ENCODE measurements at regions not wholly inside any gene's neighbourhood (a gene's known extent, or its start where the extent isn't known, plus 50 kb on each side); places are given as distances from the start of the nearest gene placed in this dataset.

- DNase-seq: no peak
These were observed 54.4 kb upstream of the KLF3 start for GRCh38 chr4:38609614-38610013.

GRCh38 chr4:38610521-38610920 is 53.5 kb upstream of the KLF3 start:
- no peak for DNase-seq

DNA sequence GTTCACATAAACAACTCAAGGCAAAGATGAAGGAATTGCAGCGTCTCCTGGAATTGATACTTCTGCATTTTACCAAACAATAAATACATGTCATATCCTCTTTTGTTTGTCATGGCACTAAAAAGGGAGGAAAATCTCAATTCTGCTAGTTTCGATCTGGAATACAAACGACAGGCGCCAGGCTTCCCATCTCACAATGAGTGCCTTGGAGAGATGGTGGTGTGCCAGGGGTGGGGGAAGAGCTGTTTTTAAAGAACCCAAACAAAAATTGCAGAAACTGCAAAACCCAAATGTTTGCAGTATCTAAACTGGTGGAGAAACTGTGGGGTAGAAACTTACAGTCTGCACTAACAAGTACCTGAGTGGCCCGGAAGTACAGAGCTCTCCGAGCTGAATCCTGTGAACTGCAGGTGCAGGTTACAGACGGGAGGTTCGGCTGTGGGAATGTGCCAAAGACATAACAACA is 53.0 kb upstream of the KLF3 start:
- DNase-seq: no peak

DNA sequence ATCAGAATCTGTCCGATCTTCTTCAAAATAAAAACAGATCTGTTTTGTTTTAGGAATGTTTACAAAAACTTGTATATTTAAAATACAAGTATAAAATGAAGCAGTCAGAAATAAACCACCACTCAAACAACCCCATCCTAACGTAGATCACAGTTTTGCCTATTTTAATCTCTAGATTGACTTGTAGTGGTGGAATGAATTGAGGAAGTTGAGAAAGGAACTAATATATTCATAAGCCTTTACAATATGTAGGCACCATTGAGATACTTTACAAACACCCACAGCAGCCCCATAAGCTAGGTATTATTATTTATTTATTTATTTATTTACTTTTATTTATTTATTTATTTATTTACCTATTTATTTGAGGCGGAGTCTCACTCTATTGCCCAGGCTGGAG is 52.3 kb upstream of the KLF3 start:
- DNase-seq: no peak

DNA sequence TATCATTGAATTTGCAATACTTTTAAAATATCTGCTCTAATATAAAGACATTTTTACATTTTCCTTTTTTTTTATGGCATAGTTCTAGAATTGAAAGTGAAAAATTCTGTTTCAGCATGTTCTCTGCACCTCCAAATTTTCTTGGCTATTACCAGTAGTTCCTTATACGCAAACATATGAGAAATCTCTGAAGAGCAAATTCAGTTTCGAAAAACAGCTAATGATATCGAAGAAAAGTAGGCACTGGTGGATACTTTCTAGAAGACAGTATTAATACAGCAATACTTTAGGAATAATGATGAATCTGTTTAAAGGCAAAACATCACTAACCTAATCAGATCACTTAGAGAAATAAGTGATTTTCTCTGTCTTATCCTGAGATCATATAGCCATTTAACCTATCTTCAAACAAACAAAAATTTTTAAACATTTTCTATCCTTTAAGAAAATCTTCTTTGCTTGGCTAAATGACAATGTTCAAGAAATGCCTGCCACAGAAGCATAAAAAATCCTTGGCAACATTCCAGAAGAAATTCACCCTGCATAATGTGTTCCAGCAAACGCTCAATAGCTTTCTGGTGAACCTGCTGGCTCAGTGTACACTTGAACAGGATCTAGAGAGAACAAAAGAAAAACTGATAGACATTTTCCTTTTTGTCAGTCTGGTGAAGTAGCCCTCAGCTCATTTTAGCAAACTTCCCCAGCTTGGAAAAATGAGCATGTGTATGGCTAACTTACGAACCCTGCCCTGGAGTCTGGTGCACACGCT is 51.2 kb upstream of the KLF3 start:
- no peak for DNase-seq

Data from NCI-H82 (cell line).